ENCODE measurements at regions not wholly inside any gene's neighbourhood (a gene's known extent, or its start where the extent isn't known, plus 50 kb on each side); places are given as distances from the start of the nearest gene placed in this dataset.

DNA sequence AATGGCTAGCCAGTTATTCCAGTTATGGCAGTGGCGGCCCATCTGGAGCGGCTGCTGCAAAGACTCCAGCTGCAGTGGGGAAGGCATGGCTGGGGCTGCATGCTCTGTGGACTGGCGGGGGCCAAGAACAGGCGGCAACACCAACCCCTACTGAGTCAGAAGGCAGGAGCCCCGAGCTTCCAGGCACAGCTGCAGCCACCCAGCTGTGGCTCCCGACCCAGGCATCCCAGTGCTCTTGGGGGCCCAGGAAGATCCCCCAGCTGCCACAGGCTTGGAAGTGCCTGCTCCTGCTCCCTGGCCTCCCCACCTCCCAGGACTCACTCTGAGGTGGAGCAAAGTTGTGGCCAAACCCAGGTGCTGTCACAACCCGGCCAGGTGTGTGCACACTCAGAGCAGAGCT is 317.0 kb upstream of the RRP15 start:
- POLR2A ChIA-PET (ENCODE audit: partially characterized antibody), result no interaction called here

More for the DNA sequence above, 317.0 kb upstream of the RRP15 start:
- Histone ChIP-seq H3K18ac (ENCODE audit: extremely low read depth, low read length) (no peak overlapping the region), H2BK15ac (ENCODE audit: low read length) (no peak overlapping the region), H3K27me3 (replicated peaks in 1 of 4; ENCODE audit: control insufficient read depth in 3 of 4, extremely low read depth in 1 of 4, insufficient read depth in 3 of 4, low read length in 3 of 4) (no peaks in the 10 kb centered on the region), H3K4me3 (ENCODE audit: extremely low read depth in 1 of 4, insufficient read depth in 2 of 4, low read depth in 3 of 4, low read length in 4 of 4) (no peak overlapping the region), H4K20me1 (replicated peaks in 1 of 2; ENCODE audit: control insufficient read depth in 1 of 2, insufficient read depth in 2 of 2, low read length in 2 of 2) (no peaks in the 10 kb centered on the region), H2AK5ac (ENCODE audit: low read depth, low read length) (no peak overlapping the region), H3K9me3 (ENCODE audit: insufficient read depth in 2 of 2, low read depth in 1 of 2, low read length in 1 of 2) (no peaks in the 10 kb centered on the region), H3K23ac (ENCODE audit: insufficient read length) (no peak overlapping the region), H3K4ac (replicated peaks; ENCODE audit: insufficient read length, low read depth, low read length) (no peak overlapping the region), H3K4me1 (replicated peaks in 1 of 4; ENCODE audit: control insufficient read depth in 3 of 4, insufficient read depth in 4 of 4, low read length in 3 of 4) (peaks cover 0 to 5% (median 0%) of the 10 kb centered on the region in 4 experiments; a peak in 2 of 7 replicates), H4K8ac (ENCODE audit: extremely low read depth, insufficient read depth, low read length) (no peak overlapping the region), H2BK5ac (ENCODE audit: low read depth, low read length) (no peak overlapping the region), H3K23me2 (ENCODE audit: low read depth, low read length) (no peaks in the 10 kb centered on the region), H3K79me1 (ENCODE audit: low read depth, low read length) (no peaks in the 10 kb centered on the region), H3K9ac (replicated peaks in 1 of 4; ENCODE audit: extremely low read depth in 1 of 4, low read depth in 3 of 4, low read length in 3 of 4) (no peak overlapping the region), H4K91ac (replicated peaks; ENCODE audit: insufficient read length, low read length) (no peak overlapping the region), H2BK120ac (replicated peaks; ENCODE audit: low read depth, low read length) (no peak overlapping the region), H3K79me2 (ENCODE audit: control insufficient read depth in 1 of 2, insufficient read depth in 2 of 2, low read length in 2 of 2) (no peaks in the 10 kb centered on the region), H3K4me2 (ENCODE audit: insufficient read depth in 1 of 2, low read depth in 2 of 2, low read length in 2 of 2) (no peak overlapping the region), H4K5ac (ENCODE audit: insufficient read length, low read depth, low read length) (no peak overlapping the region), H3K56ac (replicated peaks; ENCODE audit: insufficient read length, low read depth, low read length) (no peak overlapping the region), H3K14ac (ENCODE audit: insufficient read length) (no peak overlapping the region), H2BK20ac (ENCODE audit: low read length) (no peak overlapping the region), H3K27ac (ENCODE audit: low read depth, low read length) (no peak overlapping the region), H3K36me3 (ENCODE audit: control insufficient read depth in 2 of 4, insufficient read depth in 4 of 4, low read length in 3 of 4) (no peaks in the 10 kb centered on the region), H2AFZ (ENCODE audit: low read length) (no peak overlapping the region), H2BK12ac (ENCODE audit: low read depth, low read length) (no peak overlapping the region)
- FAIRE-seq (no peak), DNase-seq (ENCODE audit: low read depth in 1 of 2, low spot score in 2 of 2) (no peak)
- 97% methylated on average over 7 of the region's 7 CpGs; no CpG with 5 or more reads in 1 of the 2 experiments for WGBS, 2 experiments (ENCODE audit: extremely low coverage in 1 of 2, insufficient coverage in 1 of 2, insufficient read length in 1 of 2, insufficient replicate concordance in 2 of 2, low coverage in 1 of 2, low lambda C conversion rate in 2 of 2, missing lambda C conversion rate in 1 of 2)
- TF ChIP-seq GTF2F1 (IDR thresholded peaks at IDR 0.05; ENCODE audit: borderline replicate concordance, low read depth, low read length), result no peak
- no peak for TF ChIP-seq TAF7 (optimal IDR thresholded peaks at IDR 0.05; ENCODE audit: borderline replicate concordance, low read depth, low read length)
- no peak for TF ChIP-seq GABPA (IDR thresholded peaks at IDR 0.05; ENCODE audit: borderline replicate concordance, insufficient read depth, low read length)
- TF ChIP-seq EZH2 (IDR thresholded peaks at IDR 0.05; ENCODE audit: low read depth, low read length, severe bottlenecking), result no peak
- TF ChIP-seq ATF3 (IDR thresholded peaks at IDR 0.05; ENCODE audit: insufficient read depth, low read depth, low read length), result no peak
- TF ChIP-seq TCF12 (IDR thresholded peaks at IDR 0.05; ENCODE audit: low read depth, low read length), result no peak
- TF ChIP-seq MAX (IDR thresholded peaks at IDR 0.05), result no peak
- TF ChIP-seq RBBP5 (IDR thresholded peaks at IDR 0.05; ENCODE audit: borderline replicate concordance, low read depth, low read length), result no peak
- no peak for TF ChIP-seq POLR2A (IDR thresholded peaks at IDR 0.05; ENCODE audit: control extremely low read depth in 1 of 2, low read depth in 2 of 2, low read length in 2 of 2)
- TF ChIP-seq NRF1 (IDR thresholded peaks at IDR 0.05; ENCODE audit: low read depth, low read length), result no peak
- no peak for TF ChIP-seq JUN (IDR thresholded peaks at IDR 0.05; ENCODE audit: low read depth, low read length)
- no peak for TF ChIP-seq SIX5 (IDR thresholded peaks at IDR 0.05; ENCODE audit: low read depth, low read length)
- CTCF ChIA-PET (ENCODE audit: partially characterized antibody), result no interaction called here
